CD14-positive monocyte (primary cell): ENCODE measurements at regions not wholly inside any gene's neighbourhood (a gene's known extent, or its start where the extent isn't known, plus 50 kb on each side); places are given as distances from the start of the nearest gene placed in this dataset.
"Not testable (repeated sequence)": the region's sequence is repeated elsewhere in the genome, so short reads cannot be mapped to it uniquely, and the experiment has no call there.

ENCODE experiments used
- DNase-seq, 3 donors: peaks; one replicate each; pipeline ENCODE4 v3.0.0-alpha.2; 2011 to 2022
- H2AFZ ChIP-seq: 2 replicates; pipeline ENCODE4 v1.6.0; 2012; ENCODE audit warnings: mild to moderate bottlenecking, low read depth, low read length, inconsistent platforms; ENCODE audit not compliant: insufficient read depth, poor library complexity, severe bottlenecking
- H3K27ac ChIP-seq, 2 donors: 1 replicate in 1 of 2; 2 replicates in 1 of 2; pipeline ENCODE4 v1.5.1; 2012 to 2013; ENCODE audit warnings: low read length in 2 of 2, control low read depth in 1 of 2, inconsistent platforms in 1 of 2, low read depth in 1 of 2, mild to moderate bottlenecking in 1 of 2
- H3K27me3 ChIP-seq, 2 donors: one replicate each; pipeline versions ENCODE4 v1.6.0 to v1.6.1; 2011 to 2013; ENCODE audit warnings: low read length in 2 of 2; ENCODE audit not compliant: control insufficient read depth in 2 of 2, insufficient read depth in 2 of 2
- H3K36me3 ChIP-seq, 2 donors: replicated peaks in 1 of 2; 1 replicate in 1 of 2; 2 replicates in 1 of 2; pipeline versions ENCODE4 v1.5.1 to v1.6.1; 2012 to 2013; ENCODE audit warnings: low read length in 2 of 2, control low read depth in 1 of 2, inconsistent platforms in 1 of 2, mild to moderate bottlenecking in 1 of 2; ENCODE audit not compliant: insufficient read depth in 2 of 2, control insufficient read depth in 1 of 2
- H3K4me1 ChIP-seq, 2 donors: 1 replicate in 1 of 2; 2 replicates in 1 of 2; pipeline versions ENCODE4 v1.5.1 to v1.6.1; 2012 to 2013; ENCODE audit warnings: low read length in 2 of 2, control low read depth in 1 of 2, inconsistent platforms in 1 of 2, mild to moderate bottlenecking in 1 of 2, moderate library complexity in 1 of 2; ENCODE audit not compliant: insufficient read depth in 2 of 2, control insufficient read depth in 1 of 2
- H3K4me2 ChIP-seq: replicated peaks from 2 replicates; pipeline ENCODE3; 2012; ENCODE audit warnings: low read length, moderate library complexity, mild to moderate bottlenecking; ENCODE audit not compliant: poor library complexity, severe bottlenecking; ENCODE audit errors: extremely low read depth
- H3K4me3 ChIP-seq, 3 experiments: fragments of 200-600 bp in 1 of 3; sonication (generic) in 1 of 3; replicated peaks in 1 of 3; 1 replicate in 2 of 3; 2 replicates in 1 of 3; pipeline ENCODE4 v1.5.1; 2011 to 2013; ENCODE audit warnings: low read length in 3 of 3, mild to moderate bottlenecking in 3 of 3, control low read depth in 2 of 3, low read depth in 2 of 3, inconsistent platforms in 1 of 3, moderate library complexity in 1 of 3
- H3K79me2 ChIP-seq: 2 replicates; pipeline ENCODE4 v1.6.0; 2012; ENCODE audit warnings: mild to moderate bottlenecking, control low read depth, inconsistent platforms, low read length, moderate library complexity; ENCODE audit not compliant: insufficient read depth
- H3K9ac ChIP-seq: 2 replicates; pipeline ENCODE4 v1.6.0; 2017; ENCODE audit warnings: low read length, mild to moderate bottlenecking; ENCODE audit not compliant: insufficient read depth, poor library complexity, severe bottlenecking
- H3K9me3 ChIP-seq, 2 donors: replicated peaks in 1 of 2; 1 replicate in 1 of 2; 2 replicates in 1 of 2; pipeline versions ENCODE4 v1.5.1 to v1.6.1; 2012 to 2013; ENCODE audit warnings: low read length in 2 of 2, control low read depth in 1 of 2; ENCODE audit not compliant: control insufficient read depth in 1 of 2, insufficient read depth in 1 of 2
- H4K20me1 ChIP-seq: 2 replicates; pipeline ENCODE4 v1.6.0; 2012; ENCODE audit warnings: mild to moderate bottlenecking, low read length, control low read depth, moderate library complexity; ENCODE audit not compliant: insufficient read depth
- H3K27ac Mint-ChIP-seq, 7 donors: one replicate each; pipeline ENCODE4 v1.8.0; 2020; ENCODE audit warnings: mild to moderate bottlenecking in 7 of 7, mixed read lengths in 7 of 7, moderate library complexity in 6 of 7, inconsistent platforms in 2 of 7
- H3K27me3 Mint-ChIP-seq, 3 donors: one replicate each; pipeline ENCODE4 v1.8.0; 2021 to 2022; ENCODE audit warnings: low read depth in 3 of 3, mild to moderate bottlenecking in 3 of 3, mixed read lengths in 3 of 3, moderate library complexity in 3 of 3, inconsistent platforms in 1 of 3
- H3K36me3 Mint-ChIP-seq, 2 donors: one replicate each; pipeline ENCODE4 v1.8.0; 2020; ENCODE audit warnings: mixed read lengths in 2 of 2, inconsistent platforms in 1 of 2, mild to moderate bottlenecking in 1 of 2
- H3K4me1 Mint-ChIP-seq: one replicate; pipeline ENCODE4 v1.8.0; 2020; ENCODE audit warnings: mild to moderate bottlenecking, mixed read lengths
- H3K4me3 Mint-ChIP-seq, 2 donors: one replicate each; pipeline ENCODE4 v1.8.0; 2020; ENCODE audit warnings: mild to moderate bottlenecking in 2 of 2, mixed read lengths in 2 of 2, moderate library complexity in 1 of 2
- H3K9me3 Mint-ChIP-seq, 7 donors: one replicate each; pipeline ENCODE4 v1.8.0; 2020 to 2022; ENCODE audit warnings: mixed read lengths in 7 of 7, mild to moderate bottlenecking in 6 of 7, moderate library complexity in 6 of 7, inconsistent platforms in 2 of 7
- WGBS: methylation state at CpG from one replicate; pipeline ENCODE4 v1.1.5; 2013; ENCODE audit warnings: missing lambda C conversion rate; ENCODE audit not compliant: insufficient coverage; 5-methylcytosine and 5-hydroxymethylcytosine counted together
- intact Hi-C, 2 donors: fragments of 100-400 bp; cut with micrococcal nuclease; formaldehyde crosslinking; loops; one replicate each; pipeline versions ENCODE4 v1.15.0 to v1.15.1; 2023
- TF ChIP-seq, protein P1 (sequence below): fragments of 200-600 bp; IDR thresholded peaks from one replicate; pipeline ENCODE4 v1.8.0; 2022; ENCODE audit warnings: antibody characterized with exemption, mild to moderate bottlenecking

DNA sequence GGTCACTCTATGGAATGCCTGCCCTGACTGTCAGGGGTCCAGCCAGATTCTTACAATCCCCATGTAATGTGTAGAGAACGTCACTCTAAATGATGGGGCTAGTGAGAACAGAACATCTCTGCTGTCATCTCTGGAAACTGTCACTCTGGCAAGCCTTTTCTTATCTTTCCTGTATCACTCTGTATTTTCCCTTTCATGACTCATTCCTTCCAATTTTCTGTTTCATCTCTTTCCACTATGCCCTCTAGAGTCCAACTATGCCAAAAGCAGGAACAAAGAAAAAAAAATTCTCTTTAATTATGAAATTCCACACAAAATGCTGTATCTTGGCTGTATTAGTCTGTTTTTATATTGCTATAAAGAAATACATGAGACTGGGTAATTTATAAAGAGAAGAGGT is 608.8 kb downstream of the ADCYAP1 start:
- no peak for DNase-seq
- no peak overlapping the region for H3K4me2 ChIP-seq
- H3K4me3 Mint-ChIP-seq, result no peak overlapping the region
- H2AFZ ChIP-seq, result no peak overlapping the region
- H3K4me1 Mint-ChIP-seq, result peaks cover 6% of the 10 kb centered on the region
- H3K27ac Mint-ChIP-seq, result peak overlapping the region in 1 of 7 donors; percentile 66
- no CpG with 5 or more reads among the region's 1 CpG for WGBS
- no peaks in the 10 kb centered on the region for H3K79me2 ChIP-seq
- no peaks in the 10 kb centered on the region for H3K4me1 ChIP-seq
- H3K9ac ChIP-seq, result no peak overlapping the region
- no peaks in the 10 kb centered on the region for H3K36me3 Mint-ChIP-seq
- no peaks in the 10 kb centered on the region for H3K36me3 ChIP-seq
- intact Hi-C loops, result no loop called here
- H3K27me3 ChIP-seq, result no peaks in the 10 kb centered on the region
- H3K4me3 ChIP-seq, result no peak overlapping the region
- peaks cover 0 to 2% (median 0%) of the 10 kb centered on the region in 3 donors for H3K27me3 Mint-ChIP-seq
- H3K9me3 Mint-ChIP-seq, result peaks cover 1 to 11% (median 4%) of the 10 kb centered on the region in 7 donors
- peaks cover 0 to 2% of the 10 kb centered on the region in 2 donors for H3K9me3 ChIP-seq
- TF ChIP-seq, protein P1, sequence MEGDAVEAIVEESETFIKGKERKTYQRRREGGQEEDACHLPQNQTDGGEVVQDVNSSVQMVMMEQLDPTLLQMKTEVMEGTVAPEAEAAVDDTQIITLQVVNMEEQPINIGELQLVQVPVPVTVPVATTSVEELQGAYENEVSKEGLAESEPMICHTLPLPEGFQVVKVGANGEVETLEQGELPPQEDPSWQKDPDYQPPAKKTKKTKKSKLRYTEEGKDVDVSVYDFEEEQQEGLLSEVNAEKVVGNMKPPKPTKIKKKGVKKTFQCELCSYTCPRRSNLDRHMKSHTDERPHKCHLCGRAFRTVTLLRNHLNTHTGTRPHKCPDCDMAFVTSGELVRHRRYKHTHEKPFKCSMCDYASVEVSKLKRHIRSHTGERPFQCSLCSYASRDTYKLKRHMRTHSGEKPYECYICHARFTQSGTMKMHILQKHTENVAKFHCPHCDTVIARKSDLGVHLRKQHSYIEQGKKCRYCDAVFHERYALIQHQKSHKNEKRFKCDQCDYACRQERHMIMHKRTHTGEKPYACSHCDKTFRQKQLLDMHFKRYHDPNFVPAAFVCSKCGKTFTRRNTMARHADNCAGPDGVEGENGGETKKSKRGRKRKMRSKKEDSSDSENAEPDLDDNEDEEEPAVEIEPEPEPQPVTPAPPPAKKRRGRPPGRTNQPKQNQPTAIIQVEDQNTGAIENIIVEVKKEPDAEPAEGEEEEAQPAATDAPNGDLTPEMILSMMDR, result no peak
- no peaks in the 10 kb centered on the region for H4K20me1 ChIP-seq
- no peak overlapping the region for H3K27ac ChIP-seq

GRCh38 chr18:1521588-1522248 is 617.0 kb downstream of the ADCYAP1 start:
- 89% methylated on average over 12 of the region's 30 CpGs for WGBS
- H3K27me3 ChIP-seq, H3K36me3 ChIP-seq, H3K36me3 Mint-ChIP-seq, H3K79me2 ChIP-seq, DNase-seq, H3K27me3 Mint-ChIP-seq, H4K20me1 ChIP-seq, H3K9ac ChIP-seq, H3K27ac Mint-ChIP-seq, H3K4me2 ChIP-seq, H3K4me3 Mint-ChIP-seq, H3K27ac ChIP-seq, H3K4me1 ChIP-seq, H3K9me3 Mint-ChIP-seq, H3K9me3 ChIP-seq, H2AFZ ChIP-seq, H3K4me3 ChIP-seq, intact Hi-C loops, H3K4me1 Mint-ChIP-seq: not testable (repeated sequence)
